Fibroblast of gingiva (primary cell): ENCODE measurements at regions not wholly inside any gene's neighbourhood (a gene's known extent, or its start where the extent isn't known, plus 50 kb on each side); places are given as distances from the start of the nearest gene placed in this dataset.

Experiments used
- DNase-seq: peaks from one replicate; pipeline ENCODE4 v3.0.0-alpha.2; 2011; ENCODE audit warnings: low read depth

DNA sequence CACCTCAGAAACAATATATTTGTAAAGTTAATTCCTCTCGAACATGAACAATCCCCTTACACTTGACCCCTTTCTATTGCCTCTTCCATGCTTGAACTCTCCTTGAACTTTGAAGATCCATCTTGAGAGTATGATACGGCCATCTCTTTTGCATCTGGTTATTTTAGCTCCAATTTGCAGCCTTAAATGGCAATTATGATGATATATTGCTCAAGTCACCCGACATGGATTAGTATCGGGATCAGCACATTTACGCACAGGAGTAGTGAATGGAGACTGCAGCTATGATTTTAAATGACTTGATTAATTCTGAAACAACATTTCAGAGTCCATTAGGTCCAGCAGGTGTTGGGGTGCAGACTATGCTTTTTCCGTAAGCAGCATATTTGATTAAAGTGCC is 143.8 kb upstream of the PAQR3 start:
- no peak for DNase-seq

DNA sequence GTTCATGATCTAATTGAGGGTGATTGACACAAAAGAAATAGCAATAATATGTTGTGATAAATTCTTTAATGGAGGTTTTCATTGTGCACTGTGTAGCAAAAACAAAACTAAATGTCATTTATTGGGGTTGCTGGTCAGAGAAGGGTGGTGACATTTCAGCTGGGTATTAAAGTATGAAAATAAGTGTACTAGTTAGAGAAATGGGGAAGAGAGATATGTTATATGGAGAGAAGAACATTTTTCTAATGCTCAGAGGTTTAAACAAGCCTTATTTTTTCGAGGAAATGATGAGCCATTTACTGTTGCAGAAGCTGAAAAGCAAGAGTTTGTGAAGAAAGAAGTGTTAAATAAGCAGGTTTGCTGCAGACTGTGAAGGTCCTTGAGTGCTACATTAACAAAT is 142.7 kb upstream of the PAQR3 start:
- no peak for DNase-seq

DNA sequence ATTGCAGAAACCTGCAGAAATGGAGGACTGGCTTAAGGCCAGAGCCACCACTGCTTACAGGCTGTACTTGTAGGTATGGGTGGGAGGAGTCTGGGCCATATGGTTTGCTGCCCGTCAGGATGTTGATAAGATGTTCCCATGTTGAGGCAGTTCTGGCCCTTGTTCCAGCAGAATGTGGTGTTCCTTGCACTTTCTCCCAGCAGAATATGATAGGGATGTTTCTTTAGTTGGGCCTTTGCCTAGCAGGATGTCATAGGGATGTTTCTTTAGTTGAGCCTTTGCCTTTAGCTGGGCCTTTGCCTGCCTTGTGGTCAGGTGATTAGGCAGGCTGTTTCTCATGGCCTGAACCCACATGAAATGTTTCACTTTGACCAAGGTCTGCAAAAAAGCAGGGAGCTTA is 139.1 kb upstream of the PAQR3 start:
- peak; percentile 8 for DNase-seq

DNA sequence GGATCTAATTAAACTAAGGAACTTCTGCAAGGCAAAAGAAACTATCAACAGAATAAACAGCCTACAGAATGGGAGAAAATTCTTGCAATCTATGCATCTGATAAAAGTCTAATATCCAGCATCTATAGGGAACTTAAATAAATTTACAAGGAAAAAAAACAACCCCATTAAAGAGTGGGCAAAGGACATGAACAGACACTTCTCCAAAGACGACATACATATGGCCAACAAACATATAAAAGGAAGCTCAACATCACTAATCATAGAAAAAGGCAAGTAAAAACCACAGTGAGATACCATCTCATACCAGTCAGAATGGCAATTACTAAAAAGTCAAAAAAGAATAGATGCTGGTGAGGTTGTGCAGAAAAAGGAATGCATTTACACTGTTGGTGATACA is 134.8 kb upstream of the PAQR3 start:
- no peak for DNase-seq

DNA sequence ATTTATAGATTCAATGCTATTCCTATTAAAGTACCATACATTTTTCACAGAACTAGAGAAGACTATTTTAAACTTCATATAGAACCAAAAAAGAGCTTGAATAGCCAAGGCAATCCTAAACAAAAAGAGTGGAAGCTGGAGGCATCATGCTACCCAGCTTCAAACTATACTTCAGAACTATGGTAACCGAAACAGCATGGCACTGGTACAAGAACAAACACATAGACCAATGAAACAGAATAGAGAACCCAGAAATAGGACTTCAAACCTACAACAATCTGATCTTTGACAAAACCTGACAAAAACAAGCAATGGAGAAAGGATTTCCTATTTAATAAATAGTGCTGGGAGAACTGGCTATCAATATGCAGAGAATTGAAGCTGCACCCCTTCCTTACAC is 134.2 kb upstream of the PAQR3 start:
- DNase-seq: no peak

DNA sequence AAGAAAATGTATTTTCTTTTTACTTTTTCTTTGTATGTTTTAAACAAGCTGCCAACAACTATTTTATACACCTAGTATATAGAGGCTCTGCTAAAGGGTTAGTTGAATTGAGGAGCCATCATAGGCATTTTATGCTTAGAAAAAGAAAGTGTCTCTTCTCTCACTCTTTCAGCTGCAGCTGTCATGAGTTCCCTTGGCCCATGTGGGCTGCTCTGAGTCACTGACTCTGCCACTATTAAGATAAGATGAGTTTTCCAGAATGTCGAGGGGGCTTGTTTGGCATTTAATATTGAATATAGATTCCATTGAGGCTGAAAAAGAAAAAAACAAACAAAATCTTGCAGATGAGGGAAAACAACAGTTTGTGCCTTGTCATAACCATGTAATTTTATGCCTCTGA is 126.0 kb upstream of the PAQR3 start:
- no peak for DNase-seq

DNA sequence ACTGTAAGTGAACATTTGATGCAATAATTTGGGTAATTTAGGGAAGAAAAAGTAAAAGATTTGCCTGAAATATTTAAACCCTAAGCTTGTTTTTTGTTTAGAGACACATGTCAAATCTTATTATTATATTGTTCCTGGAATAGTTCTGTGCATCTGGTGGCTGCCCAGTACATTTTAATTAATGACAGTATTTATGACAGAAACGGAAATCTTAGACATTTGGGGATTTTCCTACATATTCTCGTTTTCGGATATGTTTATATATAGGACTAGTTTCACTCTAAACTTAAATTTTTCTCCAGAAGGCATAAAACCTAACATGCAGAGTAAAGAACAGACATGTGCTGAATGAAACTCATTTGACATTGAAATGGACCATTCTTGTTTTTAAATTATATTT is 125.6 kb upstream of the PAQR3 start:
- DNase-seq: no peak

DNA sequence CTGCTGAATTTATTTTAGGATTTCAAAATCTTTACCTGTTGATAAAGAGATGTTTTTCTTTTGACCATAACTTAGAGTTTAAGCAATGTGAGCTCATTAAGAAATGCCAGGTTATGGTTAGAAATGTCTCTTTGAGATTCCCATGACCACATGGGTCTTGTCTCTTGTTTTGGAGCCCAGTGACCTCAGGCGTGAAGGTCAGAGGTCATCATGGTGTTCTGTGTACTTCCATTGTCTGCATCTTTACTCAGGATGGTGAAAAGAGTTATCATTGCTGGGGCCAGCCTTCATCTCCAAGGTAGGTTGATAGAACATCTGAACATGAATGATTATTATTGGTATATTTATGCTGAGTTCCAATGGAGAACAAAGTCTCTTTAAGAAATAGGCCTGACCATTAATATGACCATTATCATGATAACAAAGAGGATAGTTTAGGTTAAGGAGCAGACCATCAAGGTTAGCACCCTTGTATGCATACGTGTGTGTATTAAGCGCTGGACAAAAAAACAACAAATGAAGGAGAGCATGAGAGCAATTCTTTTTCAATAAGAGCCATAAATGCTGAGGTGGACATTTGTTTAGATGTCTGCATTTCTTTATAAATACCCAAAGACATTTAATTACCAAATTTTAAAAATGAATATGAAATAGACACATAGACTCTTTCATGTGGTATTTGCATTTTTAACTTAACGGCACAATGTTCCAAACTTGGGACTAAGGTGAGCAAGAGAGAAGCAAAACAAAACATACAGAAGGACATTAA is 120.6 kb upstream of the PAQR3 start:
- no peak for DNase-seq

DNA sequence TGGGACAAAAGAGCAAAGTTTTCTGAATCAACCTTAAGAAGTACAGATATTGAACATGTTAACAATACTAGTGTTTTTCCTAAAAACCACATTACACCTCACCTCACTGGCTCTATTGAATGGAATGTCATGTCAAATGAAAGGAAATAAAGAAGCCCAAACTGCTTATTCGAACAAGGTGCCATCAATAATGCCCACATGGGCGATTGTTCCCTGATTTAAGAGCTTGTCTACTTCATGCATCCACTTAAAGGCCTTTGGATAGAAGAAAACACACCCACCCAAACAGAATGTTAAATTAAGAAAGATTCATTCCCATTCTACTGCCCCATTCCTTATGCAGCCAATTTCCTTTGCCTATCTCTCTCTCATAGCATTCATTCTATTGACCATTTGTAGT is 118.5 kb upstream of the PAQR3 start:
- DNase-seq: no peak

DNA sequence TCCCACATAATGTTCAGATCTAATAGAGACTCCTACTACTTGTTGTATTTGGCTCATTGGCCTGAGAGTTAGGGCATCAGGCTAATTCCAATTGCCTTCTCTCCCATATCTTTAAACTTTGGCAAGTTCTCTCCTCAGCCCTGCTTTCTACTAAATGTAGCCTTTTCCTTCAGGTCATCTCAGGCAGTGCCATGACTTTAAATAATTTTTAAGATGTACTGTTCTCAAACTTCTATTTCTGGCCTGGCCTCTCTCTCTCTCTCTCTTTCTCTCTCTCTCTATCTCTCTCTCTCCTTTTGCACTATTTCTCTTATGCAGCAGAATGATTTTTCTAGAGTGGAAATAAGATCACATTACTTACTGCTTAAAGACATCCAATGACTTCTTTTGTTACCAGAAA is 114.5 kb upstream of the PAQR3 start:
- no peak for DNase-seq

DNA sequence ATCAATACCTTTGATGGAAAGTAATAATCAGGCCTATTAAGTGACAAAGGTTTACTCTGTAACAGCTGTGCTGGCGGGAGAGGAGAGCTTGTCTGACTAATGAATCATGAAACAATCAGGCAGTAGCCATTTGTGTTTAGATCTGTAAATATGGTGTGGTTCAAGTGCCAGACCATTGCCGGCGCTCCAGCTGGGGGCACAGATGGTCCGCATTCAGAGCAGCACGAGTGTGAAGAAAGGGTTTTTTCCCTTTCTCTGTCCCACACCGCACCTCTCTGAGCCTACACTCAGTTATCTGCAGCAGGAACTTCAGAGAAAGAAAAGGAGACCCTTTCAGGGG is 111.3 kb upstream of the PAQR3 start:
- DNase-seq: no peak

DNA sequence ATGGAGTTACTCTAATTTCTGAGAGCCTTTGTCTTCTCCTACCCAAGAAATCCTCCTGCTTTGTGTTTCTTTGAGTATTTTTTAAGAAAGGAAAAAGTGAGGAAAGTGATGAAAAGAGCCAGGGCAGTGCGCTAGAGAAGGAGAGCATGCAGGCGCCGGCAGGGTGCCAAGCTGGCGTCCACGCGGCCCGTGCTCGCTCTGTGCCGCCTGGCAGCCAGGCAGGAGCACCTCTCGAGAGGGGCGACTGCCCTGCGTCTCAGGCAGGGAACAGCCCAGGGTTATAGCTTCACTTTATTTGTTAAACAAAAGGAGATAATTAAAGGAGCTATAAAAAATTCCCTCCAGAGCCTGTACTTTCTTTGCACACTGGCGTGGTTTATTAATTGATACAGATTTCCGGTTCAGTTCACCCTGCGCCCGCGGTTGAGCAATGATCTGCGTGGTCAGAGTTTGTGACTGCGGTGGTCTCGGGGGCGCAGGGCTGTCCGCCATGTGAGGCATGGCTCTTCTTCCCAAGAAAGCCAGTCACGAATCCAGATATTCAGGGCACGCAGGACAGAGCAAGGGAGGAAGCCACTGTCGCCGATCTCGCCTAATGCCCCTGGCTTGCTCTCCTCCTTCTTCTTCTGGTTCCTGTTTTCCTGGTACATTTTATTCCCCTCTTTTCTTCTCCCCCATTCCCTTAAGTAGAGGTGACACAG is 110.8 kb upstream of the PAQR3 start:
- DNase-seq: peak; percentile 24

DNA sequence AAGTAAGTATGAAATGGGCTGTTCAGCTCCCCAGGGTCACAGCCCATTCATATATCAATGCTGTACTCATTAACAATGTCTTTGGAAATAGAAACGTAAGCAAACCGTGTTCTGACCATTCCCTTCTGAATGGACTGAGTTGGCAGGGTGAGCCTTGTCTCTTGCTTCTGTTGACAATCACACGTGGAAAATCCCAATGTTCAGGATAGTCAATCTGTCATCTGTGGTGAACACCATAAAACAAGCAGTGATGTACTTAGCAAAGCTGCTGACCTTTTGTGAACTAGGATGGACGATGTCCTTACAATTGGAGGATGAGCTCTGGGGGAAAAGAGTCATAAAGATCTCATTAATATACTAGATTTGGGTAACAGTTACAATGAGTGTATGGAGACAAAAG is 109.6 kb upstream of the PAQR3 start:
- DNase-seq: no peak

DNA sequence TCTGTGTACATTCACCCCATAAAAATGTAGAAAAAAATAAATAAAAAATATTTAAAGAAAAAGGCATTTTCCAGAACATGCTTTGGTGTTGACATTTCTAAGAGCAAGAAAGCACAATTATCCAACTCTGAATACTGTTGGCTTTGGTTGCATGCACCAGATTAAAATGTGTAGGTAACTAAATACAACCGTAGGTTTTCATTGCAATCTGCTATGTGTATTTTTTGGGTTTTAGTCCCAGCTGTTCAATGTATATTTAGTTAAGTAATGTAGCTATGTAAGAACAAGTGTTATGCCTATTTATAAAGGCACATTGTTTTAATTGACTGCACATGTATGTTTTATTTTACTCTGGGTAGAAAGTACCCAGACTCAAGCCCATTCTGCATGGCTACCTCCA is 108.1 kb upstream of the PAQR3 start:
- DNase-seq: no peak

DNA sequence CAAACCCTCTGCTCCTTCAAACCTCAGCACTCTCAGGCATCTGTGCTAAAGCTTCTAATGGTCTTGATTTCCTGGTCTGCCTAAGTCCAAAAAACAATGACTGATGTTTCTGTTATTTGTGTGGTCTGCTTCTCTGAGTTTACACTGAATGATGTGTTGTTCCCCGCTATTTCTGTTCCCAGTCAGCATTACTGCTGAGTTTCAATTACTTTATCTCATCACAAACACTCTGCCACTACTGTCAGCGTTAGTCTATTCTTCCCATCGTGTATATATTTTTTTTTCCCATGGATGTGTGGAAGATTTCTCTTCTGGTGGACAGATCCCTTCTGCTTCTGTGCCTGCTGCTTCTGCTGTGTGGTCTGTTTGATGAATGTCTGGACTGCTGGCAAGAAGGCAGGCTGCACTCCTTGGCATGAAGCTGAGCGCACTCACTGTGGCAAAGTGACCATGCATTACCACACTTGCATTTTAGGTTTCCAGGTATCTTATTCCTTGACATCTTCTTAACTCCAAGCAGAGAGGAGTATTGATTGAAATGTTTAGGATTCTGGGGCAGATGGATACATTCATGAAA is 106.9 kb upstream of the PAQR3 start:
- DNase-seq: no peak

DNA sequence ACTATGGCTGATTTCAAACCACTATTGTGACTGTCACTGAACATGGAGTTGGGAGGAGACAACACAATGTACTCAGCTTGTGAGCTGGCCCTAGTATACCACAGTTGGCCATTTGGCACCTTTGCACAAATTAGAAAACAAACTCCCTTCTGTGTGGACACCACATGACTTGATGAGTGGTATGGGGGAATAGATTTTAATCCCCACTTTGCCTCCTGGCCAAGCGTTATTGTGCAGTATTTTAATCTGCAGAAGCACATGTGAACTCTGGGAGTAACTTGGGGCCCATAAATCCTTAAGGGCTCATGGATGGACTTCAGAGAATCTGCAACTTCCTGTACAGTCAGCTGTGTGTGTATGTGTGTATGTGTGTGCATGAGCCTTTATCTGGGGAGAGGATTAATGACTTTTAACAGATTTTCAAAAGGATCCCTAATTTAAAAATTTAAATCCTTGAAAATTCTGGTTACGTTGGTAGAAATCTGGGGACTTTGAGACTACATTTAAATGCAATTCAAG is 105.0 kb upstream of the PAQR3 start:
- no peak for DNase-seq

DNA sequence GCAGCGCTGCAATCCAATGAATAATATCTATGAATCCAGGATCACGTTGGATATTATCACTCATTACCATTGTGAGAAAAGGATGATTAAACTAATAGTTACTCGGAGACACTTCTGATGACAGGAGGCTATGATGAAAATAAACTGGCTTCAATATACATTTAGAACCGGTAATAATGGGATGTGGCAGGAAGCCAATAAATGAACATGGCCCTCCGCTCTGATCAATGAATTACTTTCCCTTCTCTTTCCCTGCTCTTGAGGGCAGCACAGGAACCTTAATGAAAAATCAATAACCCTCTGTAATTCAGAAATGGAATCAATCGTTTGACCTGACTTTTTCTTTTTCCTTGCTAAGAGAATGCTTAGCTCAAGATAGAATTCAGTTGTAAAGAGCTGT is 103.9 kb upstream of the PAQR3 start:
- DNase-seq: no peak

DNA sequence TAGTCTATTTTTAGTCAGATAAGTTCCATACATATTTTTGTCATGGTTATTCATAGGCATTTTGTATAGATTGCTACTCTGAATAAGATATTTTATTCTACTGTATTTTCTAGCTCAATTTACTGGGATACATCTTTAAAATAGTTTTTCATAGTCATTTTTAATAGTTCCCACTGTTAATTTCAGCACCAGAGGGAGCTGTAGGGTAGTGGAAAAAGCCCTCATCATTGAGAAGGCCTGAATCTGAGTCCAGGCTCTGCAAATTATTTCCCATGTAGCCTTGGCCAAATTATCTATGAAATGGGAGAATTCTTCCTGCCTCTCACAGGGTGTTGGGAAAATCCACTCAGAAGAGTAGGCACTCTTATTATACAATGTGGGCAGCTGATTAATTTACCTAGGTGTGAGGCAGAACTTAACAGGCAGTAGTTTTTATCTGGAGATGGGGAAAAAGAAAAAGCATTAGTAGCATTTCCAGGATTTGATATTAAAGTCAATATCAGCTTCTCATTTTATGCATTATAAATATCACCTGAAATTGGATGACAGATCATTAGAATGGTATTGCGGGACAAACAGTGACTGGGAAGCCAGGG is 102.9 kb upstream of the PAQR3 start:
- peak; percentile 17 for DNase-seq

DNA sequence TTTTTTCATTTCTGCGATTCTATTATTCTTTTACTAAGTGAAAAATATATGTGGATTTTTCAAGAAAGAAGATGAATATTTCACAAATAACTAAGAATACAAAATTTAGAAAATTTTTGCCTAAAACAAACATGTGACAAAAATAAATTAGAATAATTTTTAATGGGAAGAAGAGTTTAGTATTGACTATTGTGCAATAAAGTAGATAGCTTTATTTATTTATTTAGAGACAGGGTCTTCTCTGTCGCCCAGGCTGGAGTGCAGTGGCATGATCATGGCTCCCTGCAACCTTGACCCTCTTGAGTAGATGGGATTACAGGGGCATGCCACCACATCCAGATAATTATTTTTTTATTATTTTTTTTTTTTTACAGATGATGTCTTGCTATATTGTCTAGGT is 95.3 kb upstream of the PAQR3 start:
- no peak for DNase-seq

DNA sequence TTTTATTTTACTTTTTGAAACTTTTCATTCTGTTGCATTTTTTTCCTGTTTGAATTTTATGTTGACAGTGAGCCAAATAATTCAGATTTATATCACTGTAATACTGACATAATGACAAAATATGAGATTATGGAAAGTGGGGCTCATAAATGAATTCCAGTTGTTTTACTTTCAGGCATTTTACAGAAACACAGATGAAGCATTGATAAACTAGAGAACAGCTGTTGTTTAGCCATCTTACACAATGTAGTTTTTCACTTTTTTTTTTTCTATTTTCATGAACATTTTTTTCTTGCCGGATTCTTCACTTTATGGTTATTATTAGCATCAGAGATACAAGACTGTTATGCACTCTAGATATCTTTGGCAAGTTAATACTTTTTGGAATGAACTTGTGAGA is 91.7 kb upstream of the PAQR3 start:
- DNase-seq: no peak

DNA sequence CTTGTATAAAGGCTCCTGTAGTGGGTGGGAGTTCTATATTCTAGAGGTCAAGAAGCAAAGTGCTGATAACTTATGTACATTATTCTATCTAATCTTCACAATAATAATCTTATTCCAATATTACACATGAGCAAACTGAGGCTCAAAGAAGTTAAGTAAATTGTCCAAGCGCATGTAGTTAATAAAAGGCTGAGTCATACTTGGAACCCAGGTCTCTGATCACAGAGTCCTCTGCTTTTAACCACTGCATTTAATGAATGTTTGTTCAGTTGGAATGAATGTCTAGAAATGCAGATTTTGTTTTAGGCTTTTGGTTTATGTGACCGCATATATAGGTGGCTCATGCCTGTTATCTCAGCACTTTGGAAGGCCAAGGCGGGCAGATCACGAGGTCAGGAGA is 88.4 kb upstream of the PAQR3 start:
- no peak for DNase-seq

DNA sequence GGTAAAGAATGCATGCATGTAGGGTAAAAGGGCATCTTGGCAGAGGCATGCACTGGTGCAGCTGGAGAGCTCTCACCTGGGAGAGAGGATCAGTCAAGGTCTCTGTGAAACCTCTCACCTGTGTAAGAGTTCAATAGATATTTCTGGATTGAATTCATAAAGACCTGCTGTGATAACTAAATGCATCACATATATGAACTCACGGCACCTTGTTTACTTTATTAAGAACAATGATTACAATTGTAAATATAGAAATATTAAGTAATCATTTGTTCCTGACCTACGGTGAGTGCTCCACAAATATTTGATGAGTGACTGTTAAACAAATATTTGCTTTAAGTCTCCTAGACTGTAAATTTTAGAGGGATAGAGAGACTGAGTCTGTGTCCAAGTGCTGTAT is 85.9 kb upstream of the PAQR3 start:
- no peak for DNase-seq
